MM.1S (cell line): ENCODE measurements at regions not wholly inside any gene's neighbourhood (a gene's known extent, or its start where the extent isn't known, plus 50 kb on each side); places are given as distances from the start of the nearest gene placed in this dataset.

Experiments used
- CTCF ChIP-seq: fragments of 300-600 bp; sonication (generic); IDR thresholded peaks from 2 replicates; pipeline ENCODE4 v1.5.1; 2016; ENCODE audit warnings: antibody characterized with exemption, low read length, mixed read lengths
- EZH2 ChIP-seq: fragments of 300-600 bp; sonication (generic); optimal IDR thresholded peaks from 2 replicates; pipeline ENCODE3; 2017; ENCODE audit warnings: low read depth, mild to moderate bottlenecking, antibody characterized with exemption, low read length, mixed read lengths
- EZH2phosphoT487 ChIP-seq: fragments of 300-600 bp; sonication (generic); IDR thresholded peaks from 2 replicates; pipeline ENCODE4 v1.6.1; 2018; ENCODE audit warnings: antibody characterized with exemption, low read length

GRCh38 chr10:58989486-58990039 lies 186.9 kb upstream of the PHYHIPL start:
- TF ChIP-seq CTCF: no peak
- no peak for TF ChIP-seq EZH2
- no peak for TF ChIP-seq EZH2phosphoT487
